ENCODE measurements at regions not wholly inside any gene's neighbourhood (a gene's known extent, or its start where the extent isn't known, plus 50 kb on each side); places are given as distances from the start of the nearest gene placed in this dataset.
A peak's percentile ranks its signal among the peaks of the same experiment; 100 is the strongest.

GRCh38 chr12:105721051-105721825 lies 390.7 kb downstream of the C12orf75 start:
- peak; percentile 87 to 96 for DNase-seq

GRCh38 chr12:105721891-105722290 lies 391.4 kb downstream of the C12orf75 start:
- no peak for DNase-seq

- DNase-seq: no peak
These were observed 392.6 kb downstream of the C12orf75 start for GRCh38 chr12:105723066-105723465.

- DNase-seq: no peak
These were observed 393.0 kb downstream of the C12orf75 start for GRCh38 chr12:105723494-105723893.

- DNase-seq: no peak
These were observed 394.1 kb downstream of the C12orf75 start for GRCh38 chr12:105724641-105725040.

- DNase-seq: no peak
These were observed 394.6 kb downstream of the C12orf75 start for GRCh38 chr12:105725054-105725453.

- DNase-seq: no peak
These were observed 398.8 kb downstream of the C12orf75 start for GRCh38 chr12:105729181-105729771.

GRCh38 chr12:105729926-105730325 lies 399.4 kb downstream of the C12orf75 start:
- no peak for DNase-seq

GRCh38 chr12:105733579-105733978 lies 403.1 kb downstream of the C12orf75 start:
- DNase-seq: no peak

- DNase-seq: no peak
These were observed 402.3 kb downstream of the NUAK1 start for GRCh38 chr12:105736498-105736897.

- no peak for DNase-seq
These were observed 400.7 kb downstream of the NUAK1 start for GRCh38 chr12:105738051-105738450.

GRCh38 chr12:105740369-105740768 lies 398.4 kb downstream of the NUAK1 start:
- no peak for DNase-seq

- DNase-seq: no peak
These were observed 397.6 kb downstream of the NUAK1 start for GRCh38 chr12:105740970-105741725.

- DNase-seq: no peak
These were observed 396.8 kb downstream of the NUAK1 start for GRCh38 chr12:105741786-105742566.

GRCh38 chr12:105742567-105742874 lies 396.2 kb downstream of the NUAK1 start:
- no peak for DNase-seq

- no peak for DNase-seq
These were observed 394.2 kb downstream of the NUAK1 start for GRCh38 chr12:105744371-105745058.

- no peak for DNase-seq
These were observed 392.9 kb downstream of the NUAK1 start for GRCh38 chr12:105745811-105746210.

GRCh38 chr12:105748806-105749600 lies 389.8 kb downstream of the NUAK1 start:
- DNase-seq: no peak

GRCh38 chr12:105750096-105750495 lies 388.7 kb downstream of the NUAK1 start:
- no peak for DNase-seq

- no peak for DNase-seq
These were observed 384.4 kb downstream of the NUAK1 start for GRCh38 chr12:105754313-105754712.

GRCh38 chr12:105756961-105757360 lies 381.8 kb downstream of the NUAK1 start:
- DNase-seq: no peak

- DNase-seq: no peak
These were observed 379.6 kb downstream of the NUAK1 start for GRCh38 chr12:105759149-105759548.

Data from NCI-H187 (cell line).